Pancreas (tissue), 10 donors: ENCODE measurements at regions not wholly inside any gene's neighbourhood (a gene's known extent, or its start where the extent isn't known, plus 50 kb on each side); places are given as distances from the start of the nearest gene placed in this dataset.

Experiments used
- ATAC-seq, 4 donors: fragments of 200-7000 bp; cut with Tn5 transposase; one replicate each; pipeline versions ENCODE4 v1.8.0 to v1.9.1; 2020; ENCODE audit warnings: mild to moderate bottlenecking in 4 of 4, moderate library complexity in 4 of 4
- DNase-seq, 6 donors: peaks; one replicate each; pipeline ENCODE4 v3.0.0-alpha.2; 2020
- FAIRE-seq: peaks from 2 replicates; lab custom pipeline; 2012; peaks lifted over from hg19 to GRCh38; lab: Jason Lieb, UNC
- H3K27ac ChIP-seq, 4 donors: fragments of 200-600 bp; sonication (generic); 1 replicate in 3 of 4; 2 replicates in 1 of 4; pipeline versions ENCODE4 v1.5.0 to v1.8.0; 2020
- H3K27me3 ChIP-seq, 4 donors: fragments of 200-600 bp; one replicate each; pipeline ENCODE4 v1.8.0; 2021
- H3K36me3 ChIP-seq, 3 donors: fragments of 200-600 bp; sonication (generic) in 1 of 3; one replicate each; pipeline versions ENCODE4 v1.5.0 to v1.8.0; 2020 to 2021
- H3K4me1 ChIP-seq, 3 donors: fragments of 200-600 bp; one replicate each; pipeline ENCODE4 v1.8.0; 2021
- H3K4me3 ChIP-seq, 4 donors: fragments of 200-600 bp; sonication (generic) in 2 of 4; one replicate each; pipeline versions ENCODE4 v1.5.0 to v1.8.0; 2020 to 2021
- H3K9me3 ChIP-seq, 4 donors: fragments of 200-600 bp; one replicate each; pipeline ENCODE4 v1.8.0; 2021
- WGBS, 2 donors: extraction: QIAGEN DNeasy Blood & Tissue Kit; methylation state at CpG; one replicate each; pipeline ENCODE4 v1.1.7; 2013; 5-methylcytosine and 5-hydroxymethylcytosine counted together
- intact Hi-C, 3 donors: fragments of 100-400 bp; cut with DNase I; formaldehyde crosslinking; loops; one replicate each; pipeline versions ENCODE4 v1.11.1 to v1.14.2; 2022
- TF ChIP-seq, protein P1 (sequence below), 4 donors: fragments of 200-600 bp; sonication (generic) in 3 of 4; IDR thresholded peaks; one replicate each; pipeline versions ENCODE4 v1.5.0 to v1.8.0; 2021; ENCODE audit warnings: antibody characterized with exemption in 4 of 4
- donor health status: healthy with polysubstance abuse.
- donor health status: DM: no; HTN: no; CAD: no; lungs with moderate emphysema.
- donor health status: DM: no; HTN: no; CAD: no.
- donor health status: control.
- donor health status: control.
- donor health status: Bipolar disorder and iron deficiency.
- donor health status: DM: yes; HTN: yes; CAD: no.
- donor health status: DM: no; HTN: no; CAD: no.
- donor health status: DM: no; HTN: no; CAD: no.
- donor health status: DM: yes; HTN: yes; CAD: no.

DNA sequence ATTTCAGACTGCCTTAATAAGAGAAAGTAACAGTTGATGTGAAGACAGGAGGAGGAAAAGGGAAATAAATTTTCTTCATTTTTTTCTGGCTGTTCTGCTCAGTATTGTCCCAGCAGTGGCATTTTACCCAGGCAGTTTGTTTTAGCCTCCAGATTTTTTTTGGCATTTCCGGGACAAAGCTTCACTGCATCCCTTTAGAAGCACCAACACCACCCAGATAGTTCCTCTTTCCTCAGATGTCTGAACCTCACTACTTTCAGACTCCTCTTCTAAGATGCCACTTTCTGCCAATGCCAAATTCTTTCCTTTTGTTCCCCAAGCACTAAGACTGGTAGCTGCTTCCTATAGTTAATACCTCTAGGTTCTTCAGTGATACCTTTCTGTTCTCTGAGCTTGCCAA lies 480.1 kb upstream of the SLC10A2 start:
- WGBS, 2 donors = 50 to 81% methylated on average over 1 of the region's 1 CpG
- Histone ChIP-seq H3K9me3 (no peaks in the 10 kb centered on the region), H3K4me1 (no peaks in the 10 kb centered on the region), H3K27me3 (no peaks in the 10 kb centered on the region), H3K36me3 (no peaks in the 10 kb centered on the region), H3K27ac (no peak overlapping the region), H3K4me3 (no peak overlapping the region)
- intact Hi-C loops = no loop called here
- no peak for DNase-seq
- no peak for ATAC-seq
- FAIRE-seq = no peak
- TF ChIP-seq, protein P1, sequence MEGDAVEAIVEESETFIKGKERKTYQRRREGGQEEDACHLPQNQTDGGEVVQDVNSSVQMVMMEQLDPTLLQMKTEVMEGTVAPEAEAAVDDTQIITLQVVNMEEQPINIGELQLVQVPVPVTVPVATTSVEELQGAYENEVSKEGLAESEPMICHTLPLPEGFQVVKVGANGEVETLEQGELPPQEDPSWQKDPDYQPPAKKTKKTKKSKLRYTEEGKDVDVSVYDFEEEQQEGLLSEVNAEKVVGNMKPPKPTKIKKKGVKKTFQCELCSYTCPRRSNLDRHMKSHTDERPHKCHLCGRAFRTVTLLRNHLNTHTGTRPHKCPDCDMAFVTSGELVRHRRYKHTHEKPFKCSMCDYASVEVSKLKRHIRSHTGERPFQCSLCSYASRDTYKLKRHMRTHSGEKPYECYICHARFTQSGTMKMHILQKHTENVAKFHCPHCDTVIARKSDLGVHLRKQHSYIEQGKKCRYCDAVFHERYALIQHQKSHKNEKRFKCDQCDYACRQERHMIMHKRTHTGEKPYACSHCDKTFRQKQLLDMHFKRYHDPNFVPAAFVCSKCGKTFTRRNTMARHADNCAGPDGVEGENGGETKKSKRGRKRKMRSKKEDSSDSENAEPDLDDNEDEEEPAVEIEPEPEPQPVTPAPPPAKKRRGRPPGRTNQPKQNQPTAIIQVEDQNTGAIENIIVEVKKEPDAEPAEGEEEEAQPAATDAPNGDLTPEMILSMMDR (IDR thresholded peaks at IDR 0.05) = no peak

DNA sequence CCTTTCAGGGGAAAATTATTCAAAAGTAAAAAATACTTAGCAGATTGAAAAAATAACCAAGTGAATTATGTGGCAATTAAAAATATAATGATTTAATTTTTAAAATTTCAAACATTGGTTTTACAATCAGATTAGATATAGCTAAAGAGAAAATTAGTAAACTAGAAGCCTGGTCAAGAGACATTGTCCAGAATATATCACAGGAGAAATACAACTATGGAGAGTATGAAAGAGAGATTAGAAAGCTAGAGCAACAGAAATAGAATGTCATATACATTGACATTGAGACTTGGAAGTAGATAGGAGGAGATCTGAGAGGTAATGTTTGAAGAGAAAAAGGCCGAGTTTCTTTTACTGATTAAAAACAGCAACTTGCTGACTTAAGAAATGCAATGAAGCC lies 476.4 kb upstream of the SLC10A2 start:
- WGBS, 2 donors = 0 to 24% methylated on average over 1 of the region's 1 CpG

DNA sequence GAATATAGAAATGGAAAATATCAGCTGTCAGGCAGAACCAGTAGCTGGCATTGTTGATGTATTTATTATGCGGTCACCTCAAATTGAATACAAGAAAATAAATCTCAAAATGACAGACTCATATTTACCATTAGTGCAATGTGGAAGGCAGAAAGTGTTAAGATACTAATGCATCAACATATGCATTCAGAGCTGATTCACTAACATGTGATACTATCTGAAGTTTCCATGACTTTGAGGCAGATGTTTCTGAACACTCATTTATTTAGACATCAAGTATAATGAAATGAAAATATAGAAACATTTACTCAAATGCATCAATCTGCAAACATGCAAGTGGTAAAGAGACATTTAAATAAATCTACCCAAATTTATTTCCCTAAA lies 474.2 kb upstream of the SLC10A2 start:
- DNase-seq (no peak), ATAC-seq (no peak), FAIRE-seq (no peak)
- Histone ChIP-seq H3K4me3 (no peak overlapping the region), H3K4me1 (no peaks in the 10 kb centered on the region), H3K9me3 (no peaks in the 10 kb centered on the region), H3K27ac (no peak overlapping the region), H3K36me3 (no peaks in the 10 kb centered on the region), H3K27me3 (no peaks in the 10 kb centered on the region)
- TF ChIP-seq, protein P1 (IDR thresholded peaks at IDR 0.05) = no peak
- intact Hi-C loops = no loop called here
- WGBS, 2 donors = 76 to 87% methylated on average over 1 of the region's 1 CpG

More for the DNA sequence above, 476.4 kb upstream of the SLC10A2 start:
- Histone ChIP-seq H3K27ac (no peak overlapping the region), H3K4me3 (no peak overlapping the region), H3K4me1 (no peaks in the 10 kb centered on the region), H3K36me3 (no peaks in the 10 kb centered on the region), H3K9me3 (no peaks in the 10 kb centered on the region), H3K27me3 (no peaks in the 10 kb centered on the region)
- intact Hi-C loops = no loop called here
- ATAC-seq (no peak), DNase-seq (no peak), FAIRE-seq (no peak)
- TF ChIP-seq, protein P1 (IDR thresholded peaks at IDR 0.05) = no peak

DNA sequence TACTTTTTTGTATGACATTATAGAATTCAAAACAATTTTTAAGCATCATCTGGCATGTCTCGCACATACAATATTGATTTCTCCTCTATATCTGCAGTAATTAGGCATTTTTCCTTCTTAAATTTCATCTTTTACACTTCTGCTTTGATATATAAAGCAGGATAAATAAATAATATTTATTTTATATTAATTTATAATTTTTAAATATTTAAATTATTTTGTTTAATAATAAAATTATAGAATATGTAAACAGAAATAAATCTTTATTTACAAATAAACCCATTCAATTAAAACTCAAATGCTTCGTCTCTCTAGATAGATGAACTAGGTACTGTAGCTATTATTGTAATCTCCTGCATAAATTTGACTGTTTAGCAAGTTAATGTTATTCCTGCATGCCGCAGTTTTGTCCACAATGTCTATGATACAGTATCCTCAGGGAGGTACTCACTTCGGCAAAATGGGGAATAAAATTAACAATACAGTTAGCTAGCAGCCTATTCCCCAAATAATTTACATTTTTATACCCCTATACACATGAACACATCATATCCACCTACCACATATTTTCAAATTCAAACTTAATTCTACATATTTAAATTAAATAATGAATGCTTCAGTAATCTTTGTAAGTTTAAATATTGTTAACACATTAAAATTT lies 473.6 kb upstream of the SLC10A2 start:
- intact Hi-C loops = no loop called here
- DNase-seq (no peak), ATAC-seq (no peak), FAIRE-seq (no peak)
- Histone ChIP-seq H3K36me3 (no peaks in the 10 kb centered on the region), H3K4me1 (no peaks in the 10 kb centered on the region), H3K27me3 (no peaks in the 10 kb centered on the region), H3K27ac (no peak overlapping the region), H3K4me3 (no peak overlapping the region), H3K9me3 (no peaks in the 10 kb centered on the region)
- WGBS, 2 donors = 54 to 66% methylated on average over 4 of the region's 4 CpGs
- TF ChIP-seq, protein P1 (IDR thresholded peaks at IDR 0.05) = no peak

DNA sequence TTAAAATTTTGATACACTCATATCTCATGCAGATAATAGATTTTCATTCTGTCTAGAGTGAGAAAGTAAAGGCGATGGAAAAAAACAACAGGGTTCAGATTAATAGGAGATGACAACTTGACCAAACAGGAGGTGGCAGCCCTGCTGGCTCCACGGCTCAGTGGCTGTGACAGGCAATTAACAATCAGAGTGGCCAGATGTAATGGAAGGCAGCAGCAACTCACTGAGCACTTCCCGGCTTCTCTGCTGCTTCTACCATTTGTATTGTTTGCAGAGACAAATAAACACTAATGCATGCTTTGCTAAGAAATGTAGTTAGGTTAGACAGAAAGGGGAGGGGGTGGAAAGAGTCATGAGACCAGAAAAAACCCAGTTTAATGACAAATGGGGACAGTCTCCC lies 473.0 kb upstream of the SLC10A2 start:
- DNase-seq = no peak
- no peak overlapping the region for H3K4me3 ChIP-seq
- TF ChIP-seq, protein P1 (IDR thresholded peaks at IDR 0.05) = no peak
- no peaks in the 10 kb centered on the region for H3K36me3 ChIP-seq
- peak in 2 of 4 donors; percentile 56 to 66 for ATAC-seq
- no peak for FAIRE-seq
- no peak overlapping the region for H3K27ac ChIP-seq
- 4 to 7% methylated on average over 3 of the region's 3 CpGs for WGBS, 2 donors
- no peaks in the 10 kb centered on the region for H3K4me1 ChIP-seq
- H3K27me3 ChIP-seq = no peaks in the 10 kb centered on the region
- no peaks in the 10 kb centered on the region for H3K9me3 ChIP-seq
- intact Hi-C loops = no loop called here
